ENCODE measurements at regions not wholly inside any gene's neighbourhood (a gene's known extent, or its start where the extent isn't known, plus 50 kb on each side); places are given as distances from the start of the nearest gene placed in this dataset.

- no peak for DNase-seq (ENCODE audit: low read depth, low spot score)
These were observed 170.0 kb upstream of the SLC10A2 start for GRCh38 chr13:103236213-103236612.

GRCh38 chr13:103229674-103230073 is 163.5 kb upstream of the SLC10A2 start:
- DNase-seq (ENCODE audit: low read depth, low spot score): no peak

GRCh38 chr13:103224804-103225203 is 158.6 kb upstream of the SLC10A2 start:
- DNase-seq (ENCODE audit: low read depth, low spot score): no peak

GRCh38 chr13:103222683-103223082 is 156.5 kb upstream of the SLC10A2 start:
- DNase-seq (ENCODE audit: low read depth, low spot score): no peak

- no peak for DNase-seq (ENCODE audit: low read depth, low spot score)
These were observed 152.0 kb upstream of the SLC10A2 start for GRCh38 chr13:103218253-103218652.

GRCh38 chr13:103213152-103213551 is 146.9 kb upstream of the SLC10A2 start:
- DNase-seq (ENCODE audit: low read depth, low spot score): no peak

GRCh38 chr13:103210348-103210747 is 144.1 kb upstream of the SLC10A2 start:
- DNase-seq (ENCODE audit: low read depth, low spot score): no peak

GRCh38 chr13:103203735-103204330 is 137.6 kb upstream of the SLC10A2 start:
- DNase-seq (ENCODE audit: low read depth, low spot score): no peak

GRCh38 chr13:103200118-103200885 is 134.1 kb upstream of the SLC10A2 start:
- no peak for DNase-seq (ENCODE audit: low read depth, low spot score)

GRCh38 chr13:103199380-103200088 is 133.3 kb upstream of the SLC10A2 start:
- no peak for DNase-seq (ENCODE audit: low read depth, low spot score)

GRCh38 chr13:103196356-103196755 is 130.1 kb upstream of the SLC10A2 start:
- no peak for DNase-seq (ENCODE audit: low read depth, low spot score)

GRCh38 chr13:103195762-103196161 is 129.5 kb upstream of the SLC10A2 start:
- no peak for DNase-seq (ENCODE audit: low read depth, low spot score)

GRCh38 chr13:103194871-103195270 is 128.7 kb upstream of the SLC10A2 start:
- no peak for DNase-seq (ENCODE audit: low read depth, low spot score)

- DNase-seq (ENCODE audit: low read depth, low spot score): no peak
These were observed 126.4 kb upstream of the SLC10A2 start for GRCh38 chr13:103192511-103193135.

GRCh38 chr13:103190841-103191240 is 124.6 kb upstream of the SLC10A2 start:
- DNase-seq (ENCODE audit: low read depth, low spot score): no peak

GRCh38 chr13:103188713-103189326 is 122.6 kb upstream of the SLC10A2 start:
- DNase-seq (ENCODE audit: low read depth, low spot score): no peak

GRCh38 chr13:103187721-103188156 is 121.5 kb upstream of the SLC10A2 start:
- DNase-seq (ENCODE audit: low read depth, low spot score): no peak

GRCh38 chr13:103184413-103184812 is 118.2 kb upstream of the SLC10A2 start:
- DNase-seq (ENCODE audit: low read depth, low spot score): no peak

- no peak for DNase-seq (ENCODE audit: low read depth, low spot score)
These were observed 113.0 kb upstream of the SLC10A2 start for GRCh38 chr13:103178986-103179943.

GRCh38 chr13:103174966-103175365 is 108.7 kb upstream of the SLC10A2 start:
- DNase-seq (ENCODE audit: low read depth, low spot score): no peak

Data from activated naive CD8-positive, alpha-beta T cell treated with anti-CD3 and anti-CD28 coated beads, Interleukin-2, amount 50 U/mL, for 16 hours (primary cell).